HepG2 (cell line): ENCODE measurements at regions not wholly inside any gene's neighbourhood (a gene's known extent, or its start where the extent isn't known, plus 50 kb on each side); places are given as distances from the start of the nearest gene placed in this dataset.

Experiments used
- CEBPG ChIP-seq: IDR thresholded peaks from 2 replicates; pipeline ENCODE4 v1.6.1; 2016
- FOXK1 ChIP-seq: sonication (generic); formaldehyde crosslinking; IDR thresholded peaks from 2 replicates; pipeline ENCODE4 v1.4.0; 2020; ENCODE audit warnings: low read depth, missing genetic modification reagents, borderline replicate concordance
- KLF9 ChIP-seq: IDR thresholded peaks from 2 replicates; pipeline ENCODE4 v1.6.1; 2016; ENCODE audit warnings: low read depth
- NCOA1 ChIP-seq: sonication (generic); formaldehyde crosslinking; IDR thresholded peaks from 2 replicates; pipeline ENCODE4 v1.9.0; 2021; ENCODE audit warnings: missing genetic modification reagents
- NFIC ChIP-seq: IDR thresholded peaks from 2 replicates; pipeline ENCODE4 v1.6.1; 2012; ENCODE audit warnings: mild to moderate bottlenecking, low read length, inconsistent platforms
- POLR2A ChIP-seq, 2 experiments: IDR thresholded peaks; 2 replicates each; pipeline ENCODE4 v1.6.1; 2011; ENCODE audit warnings: low read depth in 2 of 2, low read length in 2 of 2, mild to moderate bottlenecking in 1 of 2, moderate library complexity in 1 of 2; ENCODE audit not compliant: insufficient read depth in 1 of 2
- ZFP36 ChIP-seq: fragments of 150-350 bp; IDR thresholded peaks from 2 replicates; pipeline ENCODE4 v1.6.1; 2018; ENCODE audit warnings: borderline replicate concordance, low read length, low read depth; ENCODE audit not compliant: partially characterized antibody
- ZFP62 ChIP-seq: sonication (generic); formaldehyde crosslinking; IDR thresholded peaks from 2 replicates; pipeline ENCODE4 v1.4.0; 2020; ENCODE audit warnings: missing genetic modification reagents
- ZNF432 ChIP-seq: sonication (generic); formaldehyde crosslinking; IDR thresholded peaks from 2 replicates; pipeline ENCODE4 v1.5.0; 2020; ENCODE audit warnings: missing genetic modification reagents, mild to moderate bottlenecking, borderline replicate concordance

GRCh38 chr4:14559646-14560045 lies 442.6 kb upstream of the CPEB2 start:
- TF ChIP-seq NCOA1, result no peak
- no peak for TF ChIP-seq CEBPG (CRISPR knock-in tag)
- TF ChIP-seq ZFP36, result no peak
- TF ChIP-seq ZNF432, result no peak
- TF ChIP-seq ZFP62 (CRISPR knock-in tag), result no peak
- no peak for TF ChIP-seq POLR2A (IDR thresholded peaks at IDR 0.05; ENCODE audit: insufficient read depth in 1 of 2, low read depth in 2 of 2, low read length in 2 of 2)
- no peak for TF ChIP-seq KLF9
- no peak for TF ChIP-seq FOXK1 (CRISPR knock-in tag)
- no peak for TF ChIP-seq NFIC
